ENCODE measurements at regions not wholly inside any gene's neighbourhood (a gene's known extent, or its start where the extent isn't known, plus 50 kb on each side); places are given as distances from the start of the nearest gene placed in this dataset.
"Not testable (repeated sequence)": the region's sequence is repeated elsewhere in the genome, so short reads cannot be mapped to it uniquely, and the experiment has no call there.

DNA sequence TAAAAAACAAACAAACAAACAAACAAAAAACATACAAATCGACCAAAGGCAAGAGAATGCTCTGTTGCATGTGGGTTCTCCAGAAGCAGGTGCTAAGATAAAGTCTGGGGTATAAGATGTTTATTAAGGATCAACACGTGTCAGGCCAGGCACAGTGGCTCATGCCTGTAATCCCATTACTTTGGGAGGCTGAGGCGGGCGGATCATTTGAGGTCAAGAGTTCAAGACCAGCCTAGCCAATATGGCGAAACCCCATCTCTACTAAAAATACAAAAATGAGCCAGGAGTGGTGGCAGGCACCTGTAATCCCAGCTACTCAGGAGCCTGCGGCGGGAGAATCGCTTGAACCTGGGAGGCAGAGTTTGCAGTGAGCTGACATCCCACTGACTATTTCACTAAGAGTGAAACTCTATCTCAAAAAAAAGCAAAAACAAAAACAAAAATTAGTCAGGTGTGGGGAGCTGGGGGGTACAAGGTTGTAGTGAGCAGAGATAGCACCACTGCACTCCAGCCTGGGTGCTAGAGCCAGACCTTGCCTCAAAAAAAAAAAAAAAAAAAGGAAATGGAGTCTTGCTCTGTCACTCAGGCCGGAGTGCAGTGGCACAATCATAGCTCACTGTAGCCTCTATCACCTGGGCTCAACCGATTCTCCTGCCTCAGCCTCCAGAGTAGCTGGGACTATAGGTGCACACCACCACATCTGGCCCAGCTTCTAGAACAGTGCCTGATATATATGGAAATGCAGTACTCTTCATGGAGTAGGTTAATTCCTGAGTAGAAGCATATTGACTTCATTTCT is 86.8 kb upstream of the JARID2 start:
- Mint-ChIP-seq H3K27me3 (ENCODE audit: unreplicated experiment) (peaks cover 12% of the 10 kb centered on the region), H3K4me3 (ENCODE audit: unreplicated experiment) (no peak overlapping the region), H3K9me3 (ENCODE audit: unreplicated experiment) (no peaks in the 10 kb centered on the region), H3K4me1 (ENCODE audit: unreplicated experiment) (no peaks in the 10 kb centered on the region), H3K27ac (ENCODE audit: unreplicated experiment) (no peak overlapping the region), H3K36me3 (ENCODE audit: unreplicated experiment) (no peaks in the 10 kb centered on the region)
- TF ChIP-seq, protein P1, sequence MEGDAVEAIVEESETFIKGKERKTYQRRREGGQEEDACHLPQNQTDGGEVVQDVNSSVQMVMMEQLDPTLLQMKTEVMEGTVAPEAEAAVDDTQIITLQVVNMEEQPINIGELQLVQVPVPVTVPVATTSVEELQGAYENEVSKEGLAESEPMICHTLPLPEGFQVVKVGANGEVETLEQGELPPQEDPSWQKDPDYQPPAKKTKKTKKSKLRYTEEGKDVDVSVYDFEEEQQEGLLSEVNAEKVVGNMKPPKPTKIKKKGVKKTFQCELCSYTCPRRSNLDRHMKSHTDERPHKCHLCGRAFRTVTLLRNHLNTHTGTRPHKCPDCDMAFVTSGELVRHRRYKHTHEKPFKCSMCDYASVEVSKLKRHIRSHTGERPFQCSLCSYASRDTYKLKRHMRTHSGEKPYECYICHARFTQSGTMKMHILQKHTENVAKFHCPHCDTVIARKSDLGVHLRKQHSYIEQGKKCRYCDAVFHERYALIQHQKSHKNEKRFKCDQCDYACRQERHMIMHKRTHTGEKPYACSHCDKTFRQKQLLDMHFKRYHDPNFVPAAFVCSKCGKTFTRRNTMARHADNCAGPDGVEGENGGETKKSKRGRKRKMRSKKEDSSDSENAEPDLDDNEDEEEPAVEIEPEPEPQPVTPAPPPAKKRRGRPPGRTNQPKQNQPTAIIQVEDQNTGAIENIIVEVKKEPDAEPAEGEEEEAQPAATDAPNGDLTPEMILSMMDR (IDR thresholded peaks at IDR 0.05), result no peak
- no peak for DNase-seq (ENCODE audit: extremely low spot score, unreplicated experiment)

DNA sequence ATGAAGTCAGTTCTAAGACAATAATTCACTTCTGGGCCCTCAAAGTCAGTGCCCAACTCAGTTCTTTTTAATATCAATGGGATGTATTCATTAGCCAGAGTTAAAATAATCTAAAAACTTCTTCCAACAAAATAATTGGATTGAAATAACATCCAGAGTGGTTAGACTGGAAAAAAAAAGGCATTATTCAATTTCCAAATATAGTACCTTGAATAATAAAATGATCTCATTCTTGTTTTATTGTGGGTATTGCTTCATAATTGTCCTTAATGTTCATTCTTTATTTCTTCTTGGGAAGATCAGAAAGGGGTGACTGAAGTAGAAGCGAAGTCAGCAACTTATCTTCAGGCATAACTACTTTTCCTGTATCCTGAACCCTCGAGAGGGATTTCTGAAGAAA is 85.1 kb upstream of the JARID2 start:
- no peak for DNase-seq (ENCODE audit: extremely low spot score, unreplicated experiment)
- Mint-ChIP-seq H3K27ac (ENCODE audit: unreplicated experiment) (no peak overlapping the region), H3K4me3 (ENCODE audit: unreplicated experiment) (no peak overlapping the region), H3K4me1 (ENCODE audit: unreplicated experiment) (no peaks in the 10 kb centered on the region), H3K36me3 (ENCODE audit: unreplicated experiment) (no peaks in the 10 kb centered on the region), H3K27me3 (ENCODE audit: unreplicated experiment) (peaks cover 12% of the 10 kb centered on the region), H3K9me3 (ENCODE audit: unreplicated experiment) (no peaks in the 10 kb centered on the region)
- TF ChIP-seq, protein P1 (IDR thresholded peaks at IDR 0.05), result no peak

DNA sequence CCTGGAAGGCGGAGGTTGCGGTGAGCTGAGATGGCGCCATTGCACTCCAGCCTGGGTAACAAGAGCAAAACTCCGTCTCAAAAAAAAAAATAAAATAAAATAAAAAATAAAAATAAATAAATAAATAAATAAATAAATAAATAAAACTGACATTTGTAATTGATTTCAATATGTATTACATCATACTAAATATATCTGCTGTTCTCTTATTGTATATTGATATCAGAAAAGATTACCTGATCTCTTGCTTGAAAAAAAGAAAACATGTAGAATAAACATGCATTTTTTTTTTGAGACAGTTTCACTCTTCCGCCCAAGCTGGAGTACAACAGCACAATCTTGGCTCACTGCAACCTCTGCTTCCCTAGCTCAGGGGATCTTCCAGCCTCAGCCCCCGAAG is 81.0 kb upstream of the JARID2 start:
- H3K27me3 Mint-ChIP-seq (ENCODE audit: unreplicated experiment), result peaks cover 13% of the 10 kb centered on the region
- not testable (repeated sequence) for H3K4me1 Mint-ChIP-seq (ENCODE audit: unreplicated experiment); H3K9me3 Mint-ChIP-seq (ENCODE audit: unreplicated experiment); DNase-seq (ENCODE audit: extremely low spot score, unreplicated experiment); H3K36me3 Mint-ChIP-seq (ENCODE audit: unreplicated experiment); H3K4me3 Mint-ChIP-seq (ENCODE audit: unreplicated experiment); H3K27ac Mint-ChIP-seq (ENCODE audit: unreplicated experiment)

DNA sequence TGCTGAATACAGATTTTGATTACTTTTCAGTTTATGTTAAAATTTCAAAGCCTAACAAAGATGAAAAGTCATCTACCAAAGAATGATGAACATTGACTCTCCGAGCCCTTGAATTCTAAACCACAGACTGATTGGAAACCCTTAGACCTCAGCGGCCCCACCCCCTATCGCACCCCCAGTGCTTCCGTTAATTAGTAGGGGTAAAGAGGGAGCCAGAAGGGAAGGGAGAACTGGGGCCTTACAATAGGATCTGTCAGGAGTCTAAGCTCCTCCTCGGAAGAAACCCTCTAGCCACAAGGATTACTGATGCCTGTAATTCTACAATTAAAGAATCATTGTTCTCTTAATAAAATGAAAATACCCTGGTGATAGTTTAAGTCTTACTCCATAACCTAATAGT is 79.7 kb upstream of the JARID2 start:
- Mint-ChIP-seq H3K27me3 (ENCODE audit: unreplicated experiment) (peaks cover 13% of the 10 kb centered on the region), H3K4me1 (ENCODE audit: unreplicated experiment) (no peaks in the 10 kb centered on the region), H3K9me3 (ENCODE audit: unreplicated experiment) (no peaks in the 10 kb centered on the region), H3K36me3 (ENCODE audit: unreplicated experiment) (no peaks in the 10 kb centered on the region), H3K4me3 (ENCODE audit: unreplicated experiment) (no peak overlapping the region), H3K27ac (ENCODE audit: unreplicated experiment) (no peak overlapping the region)
- DNase-seq (ENCODE audit: extremely low spot score, unreplicated experiment), result no peak
- TF ChIP-seq, protein P1 (IDR thresholded peaks at IDR 0.05), result no peak

DNA sequence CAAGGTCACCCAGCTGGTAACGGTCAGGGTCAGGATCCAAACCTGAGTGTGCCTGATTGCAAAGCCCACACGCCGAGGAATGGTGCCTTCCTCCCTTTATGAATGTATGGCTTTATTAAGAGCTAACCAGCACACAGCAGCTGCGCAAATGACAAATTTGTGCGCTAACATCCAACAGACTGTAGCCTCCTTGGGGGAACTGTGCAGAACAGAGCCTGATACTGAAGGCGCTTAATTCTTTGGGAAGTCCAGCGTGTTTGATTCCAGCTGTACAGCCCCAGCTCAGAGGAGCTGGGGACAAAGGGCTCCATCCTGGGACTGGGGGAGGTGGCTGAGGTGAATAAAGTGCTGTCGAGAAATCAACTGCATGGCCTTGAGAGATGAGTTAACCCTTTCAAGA is 75.7 kb upstream of the JARID2 start:
- no peak overlapping the region for H3K4me3 Mint-ChIP-seq (ENCODE audit: unreplicated experiment)
- no peaks in the 10 kb centered on the region for H3K9me3 Mint-ChIP-seq (ENCODE audit: unreplicated experiment)
- TF ChIP-seq, protein P1 (IDR thresholded peaks at IDR 0.05), result no peak
- H3K27ac Mint-ChIP-seq (ENCODE audit: unreplicated experiment), result no peak overlapping the region
- DNase-seq (ENCODE audit: extremely low spot score, unreplicated experiment), result no peak
- H3K4me1 Mint-ChIP-seq (ENCODE audit: unreplicated experiment), result no peaks in the 10 kb centered on the region
- peaks cover 13% of the 10 kb centered on the region for H3K27me3 Mint-ChIP-seq (ENCODE audit: unreplicated experiment)
- no peaks in the 10 kb centered on the region for H3K36me3 Mint-ChIP-seq (ENCODE audit: unreplicated experiment)

Data from osteocyte (in vitro differentiated cells).